HL-60 (cell line): ENCODE measurements at regions not wholly inside any gene's neighbourhood (a gene's known extent, or its start where the extent isn't known, plus 50 kb on each side); places are given as distances from the start of the nearest gene placed in this dataset.

Experiments used
- DNase-seq, 2 experiments: peaks; one replicate each; pipeline ENCODE4 v3.0.0-alpha.2; 2010 to 2020; ENCODE audit warnings: low read depth in 1 of 2, low spot score in 1 of 2
- H3K27ac ChIP-seq: fragments of 250-450 bp; sonication (Bioruptor Pico); replicated peaks from 2 replicates; pipeline ENCODE4 v1.5.1; 2020; ENCODE audit warnings: mild to moderate bottlenecking, moderate library complexity
- H3K27me3 ChIP-seq: fragments of 250-450 bp; sonication (Bioruptor Pico); 2 replicates; pipeline ENCODE4 v1.5.1; 2021; ENCODE audit warnings: mild to moderate bottlenecking, moderate library complexity; ENCODE audit not compliant: insufficient read depth, poor library complexity, severe bottlenecking
- H3K4me3 ChIP-seq: replicated peaks from 2 replicates; pipeline ENCODE4 v1.5.1; 2011; ENCODE audit warnings: mild to moderate bottlenecking, control low read depth, low read length; ENCODE audit not compliant: insufficient read depth
- GABPA ChIP-seq: IDR thresholded peaks from 2 replicates; pipeline ENCODE4 v1.6.1; 2012; ENCODE audit warnings: low read depth
- POLR2AphosphoS5 ChIP-seq: IDR thresholded peaks from 2 replicates; pipeline ENCODE4 v1.6.1; 2012; ENCODE audit warnings: low read depth
- SPI1 ChIP-seq: IDR thresholded peaks from 2 replicates; pipeline ENCODE4 v1.6.1; 2012; ENCODE audit warnings: low read depth, mild to moderate bottlenecking, borderline replicate concordance
- TF ChIP-seq, protein P1 (sequence below): IDR thresholded peaks from 2 replicates; pipeline ENCODE4 v1.6.1; 2012; ENCODE audit warnings: low read depth; ENCODE audit not compliant: insufficient replicate concordance
- TF ChIP-seq, protein P2 (sequence below): IDR thresholded peaks from one replicate; pipeline ENCODE4 v1.5.1; 2011; ENCODE audit warnings: low read length, control low read depth, inconsistent platforms; ENCODE audit not compliant: insufficient read depth

DNA sequence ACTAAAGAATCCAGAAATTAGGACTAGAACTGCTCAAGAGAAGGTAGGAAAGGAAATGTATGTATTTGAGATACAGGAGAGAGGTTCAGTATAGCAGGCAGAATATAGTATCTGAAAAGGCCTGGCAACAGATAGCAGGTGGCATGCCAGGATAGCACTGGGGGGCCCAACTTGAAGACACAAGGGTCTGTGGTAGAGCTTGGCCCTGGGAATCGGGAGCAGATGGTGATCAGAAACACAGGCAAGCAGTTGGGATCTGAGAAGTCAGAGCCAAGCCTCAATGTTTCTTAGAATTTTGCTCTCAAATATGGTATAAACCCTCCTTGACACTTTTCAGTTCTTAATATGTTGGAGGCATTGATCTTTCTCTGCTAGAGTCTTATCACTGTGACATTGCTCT lies 499.8 kb upstream of the CD180 start:
- Histone ChIP-seq H3K27me3 (no peaks in the 10 kb centered on the region), H3K27ac (no peak overlapping the region), H3K4me3 (no peak overlapping the region)
- DNase-seq: no peak
- TF ChIP-seq SPI1 (no peak), GABPA (no peak), POLR2AphosphoS5 (no peak)
- TF ChIP-seq, protein P1, sequence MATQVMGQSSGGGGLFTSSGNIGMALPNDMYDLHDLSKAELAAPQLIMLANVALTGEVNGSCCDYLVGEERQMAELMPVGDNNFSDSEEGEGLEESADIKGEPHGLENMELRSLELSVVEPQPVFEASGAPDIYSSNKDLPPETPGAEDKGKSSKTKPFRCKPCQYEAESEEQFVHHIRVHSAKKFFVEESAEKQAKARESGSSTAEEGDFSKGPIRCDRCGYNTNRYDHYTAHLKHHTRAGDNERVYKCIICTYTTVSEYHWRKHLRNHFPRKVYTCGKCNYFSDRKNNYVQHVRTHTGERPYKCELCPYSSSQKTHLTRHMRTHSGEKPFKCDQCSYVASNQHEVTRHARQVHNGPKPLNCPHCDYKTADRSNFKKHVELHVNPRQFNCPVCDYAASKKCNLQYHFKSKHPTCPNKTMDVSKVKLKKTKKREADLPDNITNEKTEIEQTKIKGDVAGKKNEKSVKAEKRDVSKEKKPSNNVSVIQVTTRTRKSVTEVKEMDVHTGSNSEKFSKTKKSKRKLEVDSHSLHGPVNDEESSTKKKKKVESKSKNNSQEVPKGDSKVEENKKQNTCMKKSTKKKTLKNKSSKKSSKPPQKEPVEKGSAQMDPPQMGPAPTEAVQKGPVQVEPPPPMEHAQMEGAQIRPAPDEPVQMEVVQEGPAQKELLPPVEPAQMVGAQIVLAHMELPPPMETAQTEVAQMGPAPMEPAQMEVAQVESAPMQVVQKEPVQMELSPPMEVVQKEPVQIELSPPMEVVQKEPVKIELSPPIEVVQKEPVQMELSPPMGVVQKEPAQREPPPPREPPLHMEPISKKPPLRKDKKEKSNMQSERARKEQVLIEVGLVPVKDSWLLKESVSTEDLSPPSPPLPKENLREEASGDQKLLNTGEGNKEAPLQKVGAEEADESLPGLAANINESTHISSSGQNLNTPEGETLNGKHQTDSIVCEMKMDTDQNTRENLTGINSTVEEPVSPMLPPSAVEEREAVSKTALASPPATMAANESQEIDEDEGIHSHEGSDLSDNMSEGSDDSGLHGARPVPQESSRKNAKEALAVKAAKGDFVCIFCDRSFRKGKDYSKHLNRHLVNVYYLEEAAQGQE: no peak
- TF ChIP-seq, protein P2, sequence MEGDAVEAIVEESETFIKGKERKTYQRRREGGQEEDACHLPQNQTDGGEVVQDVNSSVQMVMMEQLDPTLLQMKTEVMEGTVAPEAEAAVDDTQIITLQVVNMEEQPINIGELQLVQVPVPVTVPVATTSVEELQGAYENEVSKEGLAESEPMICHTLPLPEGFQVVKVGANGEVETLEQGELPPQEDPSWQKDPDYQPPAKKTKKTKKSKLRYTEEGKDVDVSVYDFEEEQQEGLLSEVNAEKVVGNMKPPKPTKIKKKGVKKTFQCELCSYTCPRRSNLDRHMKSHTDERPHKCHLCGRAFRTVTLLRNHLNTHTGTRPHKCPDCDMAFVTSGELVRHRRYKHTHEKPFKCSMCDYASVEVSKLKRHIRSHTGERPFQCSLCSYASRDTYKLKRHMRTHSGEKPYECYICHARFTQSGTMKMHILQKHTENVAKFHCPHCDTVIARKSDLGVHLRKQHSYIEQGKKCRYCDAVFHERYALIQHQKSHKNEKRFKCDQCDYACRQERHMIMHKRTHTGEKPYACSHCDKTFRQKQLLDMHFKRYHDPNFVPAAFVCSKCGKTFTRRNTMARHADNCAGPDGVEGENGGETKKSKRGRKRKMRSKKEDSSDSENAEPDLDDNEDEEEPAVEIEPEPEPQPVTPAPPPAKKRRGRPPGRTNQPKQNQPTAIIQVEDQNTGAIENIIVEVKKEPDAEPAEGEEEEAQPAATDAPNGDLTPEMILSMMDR: no peak

DNA sequence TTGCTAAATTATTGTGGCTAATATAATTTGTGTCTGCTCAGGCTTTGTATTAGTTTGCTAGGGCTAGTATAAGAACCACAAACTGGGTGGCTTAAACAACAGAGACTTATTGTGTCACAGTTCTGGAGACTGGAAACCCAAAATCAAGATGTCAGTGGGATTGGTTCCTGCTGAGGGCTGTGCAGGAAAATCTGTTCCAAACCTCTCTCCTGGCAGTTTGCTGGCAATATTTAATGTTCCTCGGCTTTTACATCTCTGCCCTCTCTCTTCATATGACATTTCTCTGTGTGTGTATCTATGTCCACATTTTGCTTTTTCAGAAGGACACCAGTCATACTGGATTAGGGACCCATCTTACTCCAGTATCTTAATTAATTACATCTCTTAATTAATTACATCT lies 498.8 kb upstream of the CD180 start:
- DNase-seq: no peak
- Histone ChIP-seq H3K27ac (no peak overlapping the region), H3K27me3 (no peaks in the 10 kb centered on the region), H3K4me3 (no peak overlapping the region)
- TF ChIP-seq, protein P1: no peak
- TF ChIP-seq POLR2AphosphoS5 (no peak), SPI1 (no peak), GABPA (no peak)
- TF ChIP-seq, protein P2: no peak

GRCh38 chr5:67694810-67695191 lies 498.2 kb upstream of the CD180 start:
- Histone ChIP-seq H3K27me3 (no peaks in the 10 kb centered on the region), H3K4me3 (no peak overlapping the region), H3K27ac (no peak overlapping the region)
- TF ChIP-seq, protein P1: no peak
- no peak for TF ChIP-seq GABPA
- TF ChIP-seq, protein P2: no peak
- no peak for TF ChIP-seq POLR2AphosphoS5
- no peak for TF ChIP-seq SPI1
- DNase-seq: no peak
